Testis (tissue), 2 donors: ENCODE measurements at regions not wholly inside any gene's neighbourhood (a gene's known extent, or its start where the extent isn't known, plus 50 kb on each side); places are given as distances from the start of the nearest gene placed in this dataset.

Experiments used
- DNase-seq: peaks from one replicate; pipeline ENCODE4 v3.0.0-alpha.2; 2019
- H3K27ac ChIP-seq, 2 donors: fragments of 200-600 bp; sonication (generic); one replicate each; pipeline ENCODE4 v1.5.1; 2019
- H3K27me3 ChIP-seq: fragments of 200-600 bp; sonication (generic); one replicate; pipeline ENCODE4 v1.5.1; 2019
- H3K36me3 ChIP-seq: fragments of 200-600 bp; sonication (generic); one replicate; pipeline ENCODE4 v1.5.1; 2017; ENCODE audit warnings: low read depth; ENCODE audit errors: missing control alignments
- H3K4me1 ChIP-seq: fragments of 200-600 bp; sonication (generic); one replicate; pipeline ENCODE4 v1.5.1; 2019
- H3K4me3 ChIP-seq, 2 donors: fragments of 200-600 bp; sonication (generic); one replicate each; pipeline ENCODE4 v1.5.1; 2017 to 2019
- H3K9me3 ChIP-seq: fragments of 200-600 bp; sonication (generic); one replicate; pipeline ENCODE4 v1.5.1; 2017
- CTCF ChIP-seq, 3 experiments: fragments of 450-650 bp in 2 of 3; fragments of 200-600 bp in 1 of 3; sonication (generic) in 1 of 3; IDR thresholded peaks; one replicate each; pipeline ENCODE4 v1.5.1; 2016 to 2019; ENCODE audit warnings: antibody characterized with exemption in 3 of 3, mild to moderate bottlenecking in 2 of 3, moderate library complexity in 1 of 3
- POLR2A ChIP-seq: fragments of 450-650 bp; IDR thresholded peaks from one replicate; pipeline ENCODE4 v1.6.1; 2017; ENCODE audit warnings: antibody characterized with exemption, mild to moderate bottlenecking, moderate library complexity
- WGBS, 2 donors: methylation state at CpG; one replicate each; pipeline ENCODE4 v1.1.5; 2018; 5-methylcytosine and 5-hydroxymethylcytosine counted together
- intact Hi-C: fragments of 100-400 bp; cut with DNase I; formaldehyde crosslinking; loops from one replicate; pipeline ENCODE4 v1.15.1; 2023; ENCODE audit warnings: low total_unique reads

GRCh38 chr6:120254651-120255050 is 905.1 kb upstream of the MAN1A1 start:
- DNase-seq = no peak
- Histone ChIP-seq H3K27me3 (no peaks in the 10 kb centered on the region), H3K27ac (no peak overlapping the region), H3K4me3 (no peak overlapping the region), H3K9me3 (no peaks in the 10 kb centered on the region), H3K36me3 (no peaks in the 10 kb centered on the region), H3K4me1 (no peaks in the 10 kb centered on the region)
- WGBS, 2 donors = 93 to 98% methylated on average over 4 of the region's 4 CpGs
- intact Hi-C loops = no loop called here
- TF ChIP-seq CTCF (IDR thresholded peaks at IDR 0.05) (no peak), POLR2A (no peak)

- 69 to 73% methylated on average over 3 of the region's 3 CpGs for WGBS, 2 donors
- DNase-seq = no peak
- Histone ChIP-seq H3K9me3 (no peaks in the 10 kb centered on the region), H3K4me3 (no peak overlapping the region), H3K27ac (no peak overlapping the region), H3K36me3 (no peaks in the 10 kb centered on the region), H3K4me1 (no peaks in the 10 kb centered on the region), H3K27me3 (no peaks in the 10 kb centered on the region)
- intact Hi-C loops = no loop called here
- no peak for TF ChIP-seq POLR2A
- no peak for TF ChIP-seq CTCF (IDR thresholded peaks at IDR 0.05)
These were observed 898.9 kb upstream of the MAN1A1 start for GRCh38 chr6:120248451-120248850.

- DNase-seq = no peak
- no peaks in the 10 kb centered on the region for H3K36me3 ChIP-seq
- WGBS, 2 donors = 55 to 72% methylated on average over 1 of the region's 1 CpG
- no peaks in the 10 kb centered on the region for H3K9me3 ChIP-seq
- no peaks in the 10 kb centered on the region for H3K4me1 ChIP-seq
- TF ChIP-seq CTCF (IDR thresholded peaks at IDR 0.05) (no peak), POLR2A (no peak)
- no peak overlapping the region for H3K4me3 ChIP-seq
- no peak overlapping the region for H3K27ac ChIP-seq
- intact Hi-C loops = no loop called here
- no peaks in the 10 kb centered on the region for H3K27me3 ChIP-seq
These were observed 887.7 kb upstream of the MAN1A1 start for GRCh38 chr6:120237221-120237620.

GRCh38 chr6:120230008-120230407 is 880.4 kb upstream of the MAN1A1 start:
- DNase-seq = no peak
- Histone ChIP-seq H3K27ac (no peak overlapping the region), H3K9me3 (no peaks in the 10 kb centered on the region), H3K36me3 (no peaks in the 10 kb centered on the region), H3K27me3 (no peaks in the 10 kb centered on the region), H3K4me3 (no peak overlapping the region), H3K4me1 (no peaks in the 10 kb centered on the region)
- intact Hi-C loops = no loop called here
- TF ChIP-seq CTCF (IDR thresholded peaks at IDR 0.05) = no peak
- TF ChIP-seq POLR2A = no peak

- Histone ChIP-seq H3K4me3 (no peak overlapping the region), H3K36me3 (no peaks in the 10 kb centered on the region), H3K9me3 (no peaks in the 10 kb centered on the region), H3K27me3 (no peaks in the 10 kb centered on the region), H3K4me1 (no peaks in the 10 kb centered on the region), H3K27ac (no peak overlapping the region)
- WGBS, 2 donors = 81 to 90% methylated on average over 4 of the region's 4 CpGs
- no peak for DNase-seq
- TF ChIP-seq CTCF (IDR thresholded peaks at IDR 0.05) (no peak), POLR2A (no peak)
- intact Hi-C loops = no loop called here
These were observed 878.7 kb upstream of the MAN1A1 start for GRCh38 chr6:120228297-120228696.
